ENCODE measurements at regions not wholly inside any gene's neighbourhood (a gene's known extent, or its start where the extent isn't known, plus 50 kb on each side); places are given as distances from the start of the nearest gene placed in this dataset.

GRCh38 chr3:8206971-8207617 is 294.5 kb upstream of the LMCD1 start:
- H3K9me3 ChIP-seq (ENCODE audit: control insufficient read depth in 2 of 2, insufficient read depth in 1 of 2, low read depth in 1 of 2, low read length in 1 of 2): no peaks in the 10 kb centered on the region
- no peaks in the 10 kb centered on the region for H3K27me3 ChIP-seq (ENCODE audit: control insufficient read depth in 3 of 3, insufficient read depth in 3 of 3, low read length in 3 of 3)
- H3K36me3 ChIP-seq (ENCODE audit: control insufficient read depth in 3 of 3, insufficient read depth in 2 of 3, low read depth in 1 of 3, low read length in 3 of 3): no peaks in the 10 kb centered on the region
- no peaks in the 10 kb centered on the region for H3K4me1 ChIP-seq (ENCODE audit: control insufficient read depth in 3 of 3, insufficient read depth in 2 of 3, low read depth in 1 of 3, low read length in 2 of 3)
- H3K27ac ChIP-seq (ENCODE audit: low read depth in 1 of 3, low read length in 2 of 3): no peak overlapping the region
- no peak overlapping the region for H3K4me3 ChIP-seq (ENCODE audit: low read depth in 1 of 3, low read length in 3 of 3)
- DNase-seq (no peak), FAIRE-seq (no peak)
- 47 to 64% (median 54%) methylated on average over 3 of the region's 3 CpGs for WGBS, 3 donors

DNA sequence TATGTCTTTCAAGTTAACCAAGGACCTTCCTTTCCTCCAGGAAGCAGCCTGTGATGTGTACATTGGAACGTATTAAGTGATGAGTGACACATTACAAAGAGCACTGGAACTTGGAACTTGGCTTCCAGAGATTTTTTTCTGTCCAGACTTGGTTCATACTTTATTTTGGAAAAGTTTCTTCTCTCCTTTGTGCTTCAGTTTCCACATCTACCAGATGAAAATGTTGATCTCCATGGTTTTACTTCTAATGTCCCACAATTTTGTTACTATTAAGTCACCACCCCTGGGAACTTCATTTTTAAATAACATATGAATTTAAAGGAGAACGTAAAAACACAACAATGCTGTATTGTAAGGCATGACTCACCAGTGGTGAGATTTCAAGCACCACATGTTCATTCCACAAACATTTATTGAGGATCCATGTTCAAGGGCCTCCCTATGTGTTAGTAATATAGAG is 290.7 kb upstream of the LMCD1 start:
- Histone ChIP-seq H3K27me3 (ENCODE audit: control insufficient read depth in 3 of 3, insufficient read depth in 3 of 3, low read length in 3 of 3) (no peaks in the 10 kb centered on the region), H3K9me3 (ENCODE audit: control insufficient read depth in 2 of 2, insufficient read depth in 1 of 2, low read depth in 1 of 2, low read length in 1 of 2) (no peaks in the 10 kb centered on the region), H3K4me1 (ENCODE audit: control insufficient read depth in 3 of 3, insufficient read depth in 2 of 3, low read depth in 1 of 3, low read length in 2 of 3) (no peaks in the 10 kb centered on the region), H3K4me3 (ENCODE audit: low read depth in 1 of 3, low read length in 3 of 3) (no peak overlapping the region), H3K27ac (ENCODE audit: low read depth in 1 of 3, low read length in 2 of 3) (no peak overlapping the region), H3K36me3 (ENCODE audit: control insufficient read depth in 3 of 3, insufficient read depth in 2 of 3, low read depth in 1 of 3, low read length in 3 of 3) (no peaks in the 10 kb centered on the region)
- 64 to 70% (median 68%) methylated on average over 2 of the region's 2 CpGs for WGBS, 3 donors
- no peak for DNase-seq
- no peak for FAIRE-seq

DNA sequence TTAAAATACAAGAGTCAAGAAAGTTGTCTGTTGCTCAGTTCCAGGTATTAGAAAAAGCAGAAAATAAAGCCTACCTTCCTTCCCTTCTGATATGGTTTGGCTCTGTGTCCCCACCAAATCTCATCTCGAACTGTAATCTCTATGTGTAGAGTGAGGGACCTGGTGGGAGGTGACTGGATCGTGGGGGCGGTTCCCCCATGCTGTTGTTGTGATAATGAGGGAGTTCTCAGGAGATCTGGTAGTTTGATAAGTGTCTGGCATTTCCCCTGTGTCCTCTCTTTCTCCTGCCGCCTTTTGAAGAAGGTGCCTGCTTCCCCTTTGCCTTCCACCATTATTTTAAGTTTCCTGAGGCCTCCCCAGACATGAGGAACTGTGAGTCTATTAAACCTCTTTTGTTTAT is 288.8 kb upstream of the LMCD1 start:
- DNase-seq: no peak
- Histone ChIP-seq H3K27ac (ENCODE audit: low read depth in 1 of 3, low read length in 2 of 3) (no peak overlapping the region), H3K4me3 (ENCODE audit: low read depth in 1 of 3, low read length in 3 of 3) (no peak overlapping the region), H3K27me3 (ENCODE audit: control insufficient read depth in 3 of 3, insufficient read depth in 3 of 3, low read length in 3 of 3) (peaks cover 0 to 2% (median 0%) of the 10 kb centered on the region in 3 donors), H3K36me3 (ENCODE audit: control insufficient read depth in 3 of 3, insufficient read depth in 2 of 3, low read depth in 1 of 3, low read length in 3 of 3) (no peaks in the 10 kb centered on the region), H3K9me3 (ENCODE audit: control insufficient read depth in 2 of 2, insufficient read depth in 1 of 2, low read depth in 1 of 2, low read length in 1 of 2) (no peaks in the 10 kb centered on the region), H3K4me1 (ENCODE audit: control insufficient read depth in 3 of 3, insufficient read depth in 2 of 3, low read depth in 1 of 3, low read length in 2 of 3) (no peaks in the 10 kb centered on the region)
- WGBS, 3 donors: 48 to 67% (median 61%) methylated on average over 4 of the region's 4 CpGs
- no peak for FAIRE-seq

- no peak for FAIRE-seq
- Histone ChIP-seq H3K4me1 (ENCODE audit: control insufficient read depth in 3 of 3, insufficient read depth in 2 of 3, low read depth in 1 of 3, low read length in 2 of 3) (no peaks in the 10 kb centered on the region), H3K9me3 (ENCODE audit: control insufficient read depth in 2 of 2, insufficient read depth in 1 of 2, low read depth in 1 of 2, low read length in 1 of 2) (no peaks in the 10 kb centered on the region), H3K27me3 (ENCODE audit: control insufficient read depth in 3 of 3, insufficient read depth in 3 of 3, low read length in 3 of 3) (peaks cover 0 to 2% (median 0%) of the 10 kb centered on the region in 3 donors), H3K4me3 (ENCODE audit: low read depth in 1 of 3, low read length in 3 of 3) (no peak overlapping the region), H3K27ac (ENCODE audit: low read depth in 1 of 3, low read length in 2 of 3) (no peak overlapping the region), H3K36me3 (ENCODE audit: control insufficient read depth in 3 of 3, insufficient read depth in 2 of 3, low read depth in 1 of 3, low read length in 3 of 3) (no peaks in the 10 kb centered on the region)
- DNase-seq: no peak
- 77 to 92% (median 92%) methylated on average over 1 of the region's 1 CpG for WGBS, 3 donors
Measured at GRCh38 chr3:8213286-8213685, 288.3 kb upstream of the LMCD1 start.

DNA sequence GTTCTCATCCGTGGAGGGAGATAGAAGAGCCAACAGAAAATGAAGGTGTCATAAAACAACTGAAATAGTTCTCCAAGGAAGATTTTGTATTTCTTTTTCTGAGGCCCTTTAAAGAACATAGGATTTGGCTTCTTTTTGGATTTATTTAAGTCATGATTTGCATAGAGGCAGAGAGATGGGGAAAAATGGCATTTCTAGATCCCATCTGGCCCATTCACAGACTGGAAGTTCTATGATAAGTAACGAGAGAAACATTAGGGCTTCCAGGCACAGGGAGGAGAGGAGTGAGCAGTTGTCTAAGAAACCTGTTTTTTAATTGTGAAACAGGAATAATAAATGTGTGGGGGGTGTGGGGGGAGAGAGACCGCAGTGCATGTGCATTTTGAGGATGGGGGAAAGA is 285.8 kb upstream of the LMCD1 start:
- no peak for DNase-seq
- Histone ChIP-seq H3K36me3 (ENCODE audit: control insufficient read depth in 3 of 3, insufficient read depth in 2 of 3, low read depth in 1 of 3, low read length in 3 of 3) (no peaks in the 10 kb centered on the region), H3K9me3 (ENCODE audit: control insufficient read depth in 2 of 2, insufficient read depth in 1 of 2, low read depth in 1 of 2, low read length in 1 of 2) (no peaks in the 10 kb centered on the region), H3K4me1 (ENCODE audit: control insufficient read depth in 3 of 3, insufficient read depth in 2 of 3, low read depth in 1 of 3, low read length in 2 of 3) (no peaks in the 10 kb centered on the region), H3K4me3 (ENCODE audit: low read depth in 1 of 3, low read length in 3 of 3) (no peak overlapping the region), H3K27ac (ENCODE audit: low read depth in 1 of 3, low read length in 2 of 3) (no peak overlapping the region), H3K27me3 (ENCODE audit: control insufficient read depth in 3 of 3, insufficient read depth in 3 of 3, low read length in 3 of 3) (peaks cover 0 to 2% (median 0%) of the 10 kb centered on the region in 3 donors)
- WGBS, 3 donors: 64 to 88% (median 72%) methylated on average over 3 of the region's 3 CpGs
- FAIRE-seq: no peak

DNA sequence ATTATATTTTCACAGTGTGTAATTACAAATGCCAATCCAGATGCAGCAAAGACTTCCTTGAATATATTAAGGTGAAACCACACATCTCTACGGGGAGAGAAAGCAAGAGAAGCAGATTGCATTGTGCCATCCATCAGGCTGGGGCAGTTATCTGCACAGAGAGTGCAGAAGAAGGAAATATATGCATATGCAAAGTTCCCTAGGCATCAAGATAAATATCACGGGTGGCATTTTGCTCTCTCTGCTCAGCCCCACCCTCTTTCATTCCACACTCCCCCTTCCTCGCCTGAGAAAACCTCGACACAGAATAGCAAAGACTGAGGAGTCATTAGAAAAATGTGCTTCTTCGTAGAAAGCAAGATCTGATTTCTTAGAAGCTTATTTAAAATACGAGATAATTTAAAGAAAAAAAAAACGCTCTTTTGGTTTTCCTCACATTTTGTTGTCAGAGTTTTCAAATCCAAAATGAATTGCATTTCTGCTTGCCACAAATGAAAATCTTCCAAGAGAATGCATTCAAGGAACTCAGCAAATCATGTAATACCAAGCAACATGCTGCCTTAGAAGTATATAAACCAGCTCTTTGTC is 283.2 kb upstream of the LMCD1 start:
- Histone ChIP-seq H3K27ac (ENCODE audit: low read depth in 1 of 3, low read length in 2 of 3) (no peak overlapping the region), H3K4me1 (ENCODE audit: control insufficient read depth in 3 of 3, insufficient read depth in 2 of 3, low read depth in 1 of 3, low read length in 2 of 3) (no peaks in the 10 kb centered on the region), H3K9me3 (ENCODE audit: control insufficient read depth in 2 of 2, insufficient read depth in 1 of 2, low read depth in 1 of 2, low read length in 1 of 2) (no peaks in the 10 kb centered on the region), H3K27me3 (ENCODE audit: control insufficient read depth in 3 of 3, insufficient read depth in 3 of 3, low read length in 3 of 3) (peaks cover 0 to 2% (median 0%) of the 10 kb centered on the region in 3 donors), H3K36me3 (ENCODE audit: control insufficient read depth in 3 of 3, insufficient read depth in 2 of 3, low read depth in 1 of 3, low read length in 3 of 3) (no peaks in the 10 kb centered on the region), H3K4me3 (ENCODE audit: low read depth in 1 of 3, low read length in 3 of 3) (no peak overlapping the region)
- FAIRE-seq (no peak), DNase-seq (no peak)
- 62 to 70% (median 63%) methylated on average over 7 of the region's 7 CpGs for WGBS, 3 donors

- FAIRE-seq: peak; percentile 5
- Histone ChIP-seq H3K36me3 (ENCODE audit: control insufficient read depth in 3 of 3, insufficient read depth in 2 of 3, low read depth in 1 of 3, low read length in 3 of 3) (no peaks in the 10 kb centered on the region), H3K27ac (ENCODE audit: low read depth in 1 of 3, low read length in 2 of 3) (no peak overlapping the region), H3K4me3 (ENCODE audit: low read depth in 1 of 3, low read length in 3 of 3) (no peak overlapping the region), H3K27me3 (ENCODE audit: control insufficient read depth in 3 of 3, insufficient read depth in 3 of 3, low read length in 3 of 3) (peaks cover 0 to 2% (median 0%) of the 10 kb centered on the region in 3 donors), H3K9me3 (ENCODE audit: control insufficient read depth in 2 of 2, insufficient read depth in 1 of 2, low read depth in 1 of 2, low read length in 1 of 2) (no peaks in the 10 kb centered on the region), H3K4me1 (ENCODE audit: control insufficient read depth in 3 of 3, insufficient read depth in 2 of 3, low read depth in 1 of 3, low read length in 2 of 3) (no peaks in the 10 kb centered on the region)
- DNase-seq: no peak
Measured at GRCh38 chr3:8220291-8220690, 281.3 kb upstream of the LMCD1 start.

- DNase-seq (no peak), FAIRE-seq (no peak)
- Histone ChIP-seq H3K36me3 (ENCODE audit: control insufficient read depth in 3 of 3, insufficient read depth in 2 of 3, low read depth in 1 of 3, low read length in 3 of 3) (no peaks in the 10 kb centered on the region), H3K27ac (ENCODE audit: low read depth in 1 of 3, low read length in 2 of 3) (no peak overlapping the region), H3K9me3 (ENCODE audit: control insufficient read depth in 2 of 2, insufficient read depth in 1 of 2, low read depth in 1 of 2, low read length in 1 of 2) (no peaks in the 10 kb centered on the region), H3K4me3 (ENCODE audit: low read depth in 1 of 3, low read length in 3 of 3) (no peak overlapping the region), H3K4me1 (ENCODE audit: control insufficient read depth in 3 of 3, insufficient read depth in 2 of 3, low read depth in 1 of 3, low read length in 2 of 3) (no peaks in the 10 kb centered on the region), H3K27me3 (ENCODE audit: control insufficient read depth in 3 of 3, insufficient read depth in 3 of 3, low read length in 3 of 3) (no peaks in the 10 kb centered on the region)
- 50 to 53% (median 51%) methylated on average over 4 of the region's 4 CpGs for WGBS, 3 donors
Measured at GRCh38 chr3:8223766-8224165, 277.9 kb upstream of the LMCD1 start.

- Histone ChIP-seq H3K4me1 (ENCODE audit: control insufficient read depth in 3 of 3, insufficient read depth in 2 of 3, low read depth in 1 of 3, low read length in 2 of 3) (no peaks in the 10 kb centered on the region), H3K9me3 (ENCODE audit: control insufficient read depth in 2 of 2, insufficient read depth in 1 of 2, low read depth in 1 of 2, low read length in 1 of 2) (no peaks in the 10 kb centered on the region), H3K36me3 (ENCODE audit: control insufficient read depth in 3 of 3, insufficient read depth in 2 of 3, low read depth in 1 of 3, low read length in 3 of 3) (no peaks in the 10 kb centered on the region), H3K4me3 (ENCODE audit: low read depth in 1 of 3, low read length in 3 of 3) (no peak overlapping the region), H3K27ac (ENCODE audit: low read depth in 1 of 3, low read length in 2 of 3) (no peak overlapping the region), H3K27me3 (ENCODE audit: control insufficient read depth in 3 of 3, insufficient read depth in 3 of 3, low read length in 3 of 3) (no peaks in the 10 kb centered on the region)
- FAIRE-seq (no peak), DNase-seq (no peak)
- 81 to 87% (median 84%) methylated on average over 6 of the region's 6 CpGs for WGBS, 3 donors
Measured at GRCh38 chr3:8224941-8225340, 276.7 kb upstream of the LMCD1 start.

Measured in small intestine (tissue), 7 donors.